AG04449 (cell line): ENCODE measurements at regions not wholly inside any gene's neighbourhood (a gene's known extent, or its start where the extent isn't known, plus 50 kb on each side); places are given as distances from the start of the nearest gene placed in this dataset.

Experiments
- CTCF ChIA-PET: fragments of 350-600 bp; formaldehyde crosslinking; extraction: SDS; loops from one replicate; lab custom pipeline; 2021; ENCODE audit warnings: antibody characterized with exemption; lab: Yijun Ruan, JAX
- POLR2A ChIA-PET: fragments of 400-600, 350-600 bp; formaldehyde crosslinking; extraction: SDS; loops from one replicate; lab custom pipeline; 2020; ENCODE audit warnings: antibody characterized with exemption, inconsistent platforms; lab: Yijun Ruan, JAX
- DNase-seq: peaks from one replicate; pipeline ENCODE4 v3.0.0-alpha.2; 2010; ENCODE audit warnings: low read depth, low spot score
- H3K4me3 ChIP-seq: 2 replicates; pipeline ENCODE4 v1.5.1; 2011; ENCODE audit warnings: low read depth, mild to moderate bottlenecking, control low read depth, low read length
- TF ChIP-seq, protein P1 (sequence below): IDR thresholded peaks from one replicate; pipeline ENCODE4 v1.5.1; 2011; ENCODE audit warnings: mild to moderate bottlenecking, moderate library complexity, low read length, control low read depth, inconsistent platforms; ENCODE audit not compliant: insufficient read depth; ENCODE audit errors: missing control alignments

DNA sequence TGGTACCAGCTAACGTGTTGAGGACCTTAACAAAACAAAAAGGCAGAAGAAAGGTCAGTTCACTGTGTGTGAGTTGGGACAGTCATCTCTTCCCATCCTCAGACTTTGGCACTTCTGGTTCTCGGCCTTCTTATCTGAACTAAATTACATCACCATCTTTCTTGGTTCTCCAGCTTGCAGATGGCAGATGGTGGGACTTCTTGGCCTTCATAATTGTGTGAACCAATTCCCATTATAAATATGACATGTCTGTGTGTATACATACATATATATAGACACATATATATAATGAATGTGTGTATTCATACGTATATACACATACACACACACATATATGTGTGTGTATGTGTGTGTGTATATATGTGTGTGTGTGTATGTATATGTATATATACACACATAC is 301.2 kb upstream of the TRIB2 start:
- TF ChIP-seq, protein P1, sequence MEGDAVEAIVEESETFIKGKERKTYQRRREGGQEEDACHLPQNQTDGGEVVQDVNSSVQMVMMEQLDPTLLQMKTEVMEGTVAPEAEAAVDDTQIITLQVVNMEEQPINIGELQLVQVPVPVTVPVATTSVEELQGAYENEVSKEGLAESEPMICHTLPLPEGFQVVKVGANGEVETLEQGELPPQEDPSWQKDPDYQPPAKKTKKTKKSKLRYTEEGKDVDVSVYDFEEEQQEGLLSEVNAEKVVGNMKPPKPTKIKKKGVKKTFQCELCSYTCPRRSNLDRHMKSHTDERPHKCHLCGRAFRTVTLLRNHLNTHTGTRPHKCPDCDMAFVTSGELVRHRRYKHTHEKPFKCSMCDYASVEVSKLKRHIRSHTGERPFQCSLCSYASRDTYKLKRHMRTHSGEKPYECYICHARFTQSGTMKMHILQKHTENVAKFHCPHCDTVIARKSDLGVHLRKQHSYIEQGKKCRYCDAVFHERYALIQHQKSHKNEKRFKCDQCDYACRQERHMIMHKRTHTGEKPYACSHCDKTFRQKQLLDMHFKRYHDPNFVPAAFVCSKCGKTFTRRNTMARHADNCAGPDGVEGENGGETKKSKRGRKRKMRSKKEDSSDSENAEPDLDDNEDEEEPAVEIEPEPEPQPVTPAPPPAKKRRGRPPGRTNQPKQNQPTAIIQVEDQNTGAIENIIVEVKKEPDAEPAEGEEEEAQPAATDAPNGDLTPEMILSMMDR: no peak
- no peak overlapping the region for H3K4me3 ChIP-seq
- no peak for DNase-seq
- CTCF ChIA-PET: interaction anchor here (1.2 kb wide), 1 partner anchor 13 kb away, joined by 3 read pairs; no protein-coding TSS in a partner anchor
- POLR2A ChIA-PET: no interaction called here

DNA sequence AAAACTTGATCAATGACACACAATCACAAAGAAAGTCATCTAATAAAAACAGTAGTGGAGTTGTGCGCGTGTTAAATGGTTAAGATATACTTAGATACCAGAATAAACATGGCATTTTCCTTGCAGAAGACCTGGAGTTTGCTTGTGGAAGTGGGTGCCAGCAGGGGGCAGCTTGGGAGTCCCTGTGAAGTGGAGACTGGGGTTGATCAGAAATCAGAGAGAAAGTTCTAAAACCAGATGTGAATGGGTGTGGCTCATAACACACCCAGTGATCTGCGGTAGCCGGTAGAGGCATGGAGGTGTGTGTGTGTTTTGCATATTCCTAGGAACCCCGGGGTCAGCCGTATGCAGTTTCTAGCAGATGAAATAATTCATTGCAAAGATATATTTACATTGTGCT is 300.1 kb upstream of the TRIB2 start:
- ChIA-PET CTCF (no interaction called here), POLR2A (no interaction called here)
- TF ChIP-seq, protein P1: peak; percentile 39
- no peak for DNase-seq
- H3K4me3 ChIP-seq: no peak overlapping the region

DNA sequence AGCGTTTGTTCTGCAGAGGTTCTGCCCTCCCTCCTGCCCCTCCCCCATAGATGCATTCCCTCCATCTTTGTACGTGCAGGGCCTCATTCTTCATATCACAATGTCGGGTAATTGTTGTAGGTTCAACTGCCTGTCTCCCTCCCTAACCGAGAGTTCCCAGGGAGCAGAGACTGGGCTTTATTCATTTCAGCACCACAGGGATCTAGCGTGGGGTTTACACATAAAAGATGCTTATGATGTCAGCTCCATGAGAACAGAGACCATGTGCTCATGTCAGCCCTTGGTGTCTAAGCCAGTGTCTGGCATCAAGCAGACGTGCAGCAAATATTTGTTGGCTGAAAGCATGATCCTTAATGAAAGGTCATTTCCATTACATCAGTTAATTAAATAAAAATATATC is 298.9 kb upstream of the TRIB2 start:
- no peak for DNase-seq
- no peak overlapping the region for H3K4me3 ChIP-seq
- POLR2A ChIA-PET: no interaction called here
- CTCF ChIA-PET: no interaction called here
- TF ChIP-seq, protein P1: no peak

DNA sequence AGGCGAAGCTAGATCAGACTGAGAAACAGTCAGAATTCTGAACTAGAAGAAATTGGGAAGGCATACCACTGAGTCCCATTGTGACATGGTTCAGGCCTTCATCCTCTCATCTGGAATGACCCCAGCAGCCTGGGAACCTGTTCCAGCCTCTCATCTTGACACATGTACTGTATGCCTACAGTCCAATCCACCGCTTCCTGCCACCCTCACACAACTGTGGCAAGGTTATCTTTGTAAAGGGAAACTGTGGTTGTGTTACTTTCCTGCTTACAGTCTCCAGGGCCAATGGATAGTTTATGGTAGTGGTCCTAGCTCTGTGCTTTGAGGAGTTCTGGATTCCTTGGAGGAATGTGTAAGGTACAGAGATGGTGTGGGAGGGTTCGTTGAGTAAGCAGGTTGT is 296.9 kb upstream of the TRIB2 start:
- no peak overlapping the region for H3K4me3 ChIP-seq
- TF ChIP-seq, protein P1: no peak
- no peak for DNase-seq
- ChIA-PET CTCF (interaction anchor here (1.2 to 1.4 kb wide), 2 partner anchors 240 to 296 kb away, joined by 3 to 5 read pairs; partner anchors contain the start of gene TRIB2), POLR2A (no interaction called here)

DNA sequence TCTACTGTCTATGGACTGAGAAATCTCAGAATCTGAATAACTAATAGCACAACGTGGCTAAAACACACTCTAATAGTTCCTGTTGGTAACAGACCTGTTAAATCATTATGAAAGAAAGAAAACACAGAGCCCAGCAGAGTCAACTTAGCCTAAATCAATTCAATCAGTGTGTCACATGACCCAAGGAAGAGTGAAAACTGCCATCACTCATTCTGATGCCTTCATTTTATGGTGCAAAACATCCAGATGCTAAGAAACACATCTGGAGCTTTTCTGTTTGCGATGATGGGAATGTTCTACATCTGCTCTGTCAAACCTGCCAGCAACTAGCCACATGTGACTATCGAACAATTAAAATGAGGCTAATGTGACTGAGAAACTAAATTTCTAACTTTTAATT is 295.7 kb upstream of the TRIB2 start:
- H3K4me3 ChIP-seq: no peak overlapping the region
- TF ChIP-seq, protein P1: no peak
- POLR2A ChIA-PET: no interaction called here
- CTCF ChIA-PET: interaction anchor here (1.4 kb wide), 1 partner anchor 295 kb away, joined by 5 read pairs; the partner anchor contains the start of gene TRIB2
- no peak for DNase-seq

DNA sequence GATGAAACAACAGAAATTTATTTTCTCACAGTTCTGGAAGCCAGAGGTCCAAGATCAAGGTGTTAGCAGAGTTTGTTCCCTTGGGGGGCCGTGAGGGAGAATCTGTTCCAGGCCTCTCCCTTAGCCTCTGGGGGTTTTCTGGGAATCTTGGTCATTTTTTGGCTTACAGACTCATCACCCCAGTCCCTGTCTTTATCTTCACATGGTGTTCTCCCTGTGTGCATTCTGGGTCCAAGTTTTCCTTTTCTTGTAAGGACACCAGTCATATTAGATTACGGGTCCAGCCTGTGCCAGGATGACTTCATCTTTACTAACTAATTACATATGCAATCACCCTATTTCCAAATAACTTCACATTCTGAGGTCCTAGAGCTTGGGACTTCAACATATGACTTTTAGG is 292.5 kb upstream of the TRIB2 start:
- TF ChIP-seq, protein P1: no peak
- POLR2A ChIA-PET: interaction anchor here (0.6 kb wide), 1 partner anchor 12 kb away, joined by 3 read pairs; no protein-coding TSS in a partner anchor
- H3K4me3 ChIP-seq: no peak overlapping the region
- CTCF ChIA-PET: no interaction called here
- DNase-seq: no peak
